HCT116 (cell line): ENCODE measurements at regions not wholly inside any gene's neighbourhood (a gene's known extent, or its start where the extent isn't known, plus 50 kb on each side); places are given as distances from the start of the nearest gene placed in this dataset.

Experiments used
- ATAC-seq: fragments of 200-7000 bp; cut with Tn5 transposase; 2 replicates; pipeline ENCODE4 v1.9.1; 2020; ENCODE audit warnings: mild to moderate bottlenecking, moderate library complexity
- BruUV-seq: library from RNA; stranded (reverse); fragments of 400-500 nt; replicated peaks from 2 replicates; lab custom pipeline; 2021; lab: Mats Ljungman, UMichigan
- CTCF ChIA-PET: fragments of 300-600 bp; sonication (Branson Sonifier 250); formaldehyde crosslinking; loops from one replicate; lab custom pipeline; 2021; ENCODE audit warnings: antibody characterized with exemption; lab: Charles Lee
- POLR2A ChIA-PET: fragments of 300-600, 350-600 bp; sonication (Branson Sonifier 250); formaldehyde crosslinking; loops from one replicate; lab custom pipeline; 2021; ENCODE audit warnings: antibody characterized with exemption; lab: Charles Lee
- RAD21 ChIA-PET, 2 experiments: fragments of 300-600 bp; sonication (Branson Sonifier 250); formaldehyde crosslinking; loops; one replicate each; lab custom pipeline; 2023; ENCODE audit warnings: low total read pairs in 2 of 2; ENCODE audit not compliant: uncharacterized antibody in 2 of 2, unreplicated experiment in 2 of 2, low non-redundant PET in 1 of 2; lab: Charles Lee
- DNase-seq: peaks from one replicate; pipeline ENCODE4 v3.0.0-alpha.2; 2010; ENCODE audit warnings: low read depth, low spot score
- H2AFZ ChIP-seq: fragments of 200-600 bp; shearing (Covaris generic), sonication (generic); 2 replicates; pipeline ENCODE4 v1.6.1; 2017; ENCODE audit warnings: low read depth, mixed run types, mixed read lengths, antibody characterized with exemption, low read length; ENCODE audit not compliant: poor library complexity, severe bottlenecking
- H3K27ac ChIP-seq: 2 replicates; pipeline ENCODE4 v1.5.1; 2012; ENCODE audit warnings: low read depth, low read length
- H3K27me3 ChIP-seq: fragments of 200-600 bp; sonication (generic); 2 replicates; pipeline ENCODE4 v1.6.1; 2016; ENCODE audit warnings: mixed run types, low read length, mixed read lengths; ENCODE audit not compliant: insufficient read depth
- H3K36me3 ChIP-seq, 2 experiments: fragments of 200-500 bp in 1 of 2; fragments of 200-600 bp in 1 of 2; sonication (Bioruptor generic) in 1 of 2; sonication (generic) in 1 of 2; 2 replicates each; pipeline versions ENCODE4 v1.5.1 to v1.6.1; 2014 to 2016; ENCODE audit warnings: low read length in 2 of 2, inconsistent platforms in 1 of 2, mixed read lengths in 1 of 2, mixed run types in 1 of 2; ENCODE audit not compliant: insufficient read depth in 2 of 2, control insufficient read depth in 1 of 2
- H3K4me1 ChIP-seq, 2 experiments: fragments of 200-600 bp in 1 of 2; sonication (generic) in 1 of 2; 2 replicates each; pipeline versions ENCODE4 v1.5.1 to v1.6.1; 2012 to 2017; ENCODE audit warnings: low read length in 2 of 2, inconsistent platforms in 1 of 2, mild to moderate bottlenecking in 1 of 2, mixed read lengths in 1 of 2, mixed run types in 1 of 2, moderate library complexity in 1 of 2; ENCODE audit not compliant: insufficient read depth in 2 of 2, control insufficient read depth in 1 of 2
- H3K4me2 ChIP-seq: fragments of 200-600 bp; sonication (generic); 2 replicates; pipeline ENCODE4 v1.6.1; 2017; ENCODE audit warnings: mixed run types, low read length, mixed read lengths
- H3K4me3 ChIP-seq, 2 experiments: fragments of 200-600 bp in 1 of 2; sonication (generic) in 1 of 2; replicated peaks in 1 of 2; 2 replicates each; pipeline ENCODE4 v1.5.1; 2011 to 2016; ENCODE audit warnings: low read length in 2 of 2, control low read depth in 1 of 2, low read depth in 1 of 2, mild to moderate bottlenecking in 1 of 2, mixed read lengths in 1 of 2, mixed run types in 1 of 2
- H3K79me2 ChIP-seq: fragments of 200-600 bp; sonication (generic); 2 replicates; pipeline ENCODE4 v1.6.1; 2017; ENCODE audit warnings: mild to moderate bottlenecking, mixed run types, low read length, moderate library complexity, mixed read lengths; ENCODE audit not compliant: insufficient read depth
- H3K9ac ChIP-seq: fragments of 200-600 bp; sonication (generic); 2 replicates; pipeline ENCODE4 v1.6.1; 2016; ENCODE audit warnings: low read length, mixed read lengths
- H3K9me2 ChIP-seq: fragments of 200-600 bp; sonication (generic), shearing (Covaris generic); 2 replicates; pipeline ENCODE4 v1.6.1; 2017; ENCODE audit warnings: mixed run types, mild to moderate bottlenecking, moderate library complexity; ENCODE audit not compliant: insufficient read depth
- H3K9me3 ChIP-seq, 2 experiments: fragments of 200-500 bp in 1 of 2; fragments of 200-600 bp in 1 of 2; sonication (Bioruptor generic) in 1 of 2; sonication (generic) in 1 of 2; 2 replicates each; pipeline ENCODE4 v1.6.1; 2014 to 2017; ENCODE audit warnings: low read length in 2 of 2, mixed read lengths in 2 of 2, inconsistent platforms in 1 of 2, low read depth in 1 of 2, mild to moderate bottlenecking in 1 of 2, mixed run types in 1 of 2, moderate library complexity in 1 of 2; ENCODE audit not compliant: control insufficient read depth in 1 of 2, insufficient read depth in 1 of 2
- H4K20me1 ChIP-seq: fragments of 200-600 bp; sonication (generic), shearing (Covaris generic); 2 replicates; pipeline ENCODE4 v1.6.1; 2017; ENCODE audit warnings: mixed run types, mild to moderate bottlenecking, moderate library complexity; ENCODE audit not compliant: insufficient read depth
- ATF3 ChIP-seq: IDR thresholded peaks from 2 replicates; pipeline ENCODE4 v1.6.1; 2012
- CTCF ChIP-seq, 3 experiments: fragments of 200-600 bp in 1 of 3; sonication (generic) in 1 of 3; IDR thresholded peaks in 2 of 3; conservative IDR thresholded peaks in 1 of 3; 2 replicates each; pipeline ENCODE4 v1.5.1; 2012 to 2017; ENCODE audit warnings: low read depth in 2 of 3, low read length in 2 of 3, antibody characterized with exemption in 1 of 3, borderline replicate concordance in 1 of 3, control low read depth in 1 of 3, mild to moderate bottlenecking in 1 of 3, mixed read lengths in 1 of 3, mixed run types in 1 of 3, moderate library complexity in 1 of 3; ENCODE audit not compliant: insufficient read depth in 1 of 3
- ELF1 ChIP-seq: IDR thresholded peaks from 2 replicates; pipeline ENCODE4 v1.6.1; 2012; ENCODE audit warnings: low read depth, borderline replicate concordance
- JUND ChIP-seq: IDR thresholded peaks from 2 replicates; pipeline ENCODE4 v1.6.1; 2012
- POLR2AphosphoS5 ChIP-seq: IDR thresholded peaks from 2 replicates; pipeline ENCODE4 v1.6.1; 2011; ENCODE audit warnings: mild to moderate bottlenecking, low read depth, low read length, moderate library complexity
- SIN3A ChIP-seq: IDR thresholded peaks from 2 replicates; pipeline ENCODE4 v1.6.1; 2012; ENCODE audit warnings: low read depth
- SRF ChIP-seq: IDR thresholded peaks from 2 replicates; pipeline ENCODE4 v1.6.1; 2012; ENCODE audit warnings: low read depth
- ZNF274 ChIP-seq: fragments of 200-500 bp; sonication (Bioruptor generic); IDR thresholded peaks from 2 replicates; pipeline ENCODE4 v1.6.1; 2014; ENCODE audit warnings: mild to moderate bottlenecking, low read depth, low read length, inconsistent platforms
- intact Hi-C: fragments of 100-400 bp; cut with micrococcal nuclease; formaldehyde crosslinking; loops from 2 replicates; pipeline ENCODE4 v1.10.0; 2022
- TF ChIP-seq, protein P1 (sequence below): IDR thresholded peaks from 2 replicates; pipeline ENCODE4 v1.6.1; 2012

- TF ChIP-seq CTCF (IDR thresholded peaks at IDR 0.05 in 2 of 3, conservative IDR thresholded peaks at IDR 0.05 in 1 of 3; ENCODE audit: borderline replicate concordance in 1 of 3, insufficient read depth in 1 of 3, low read depth in 2 of 3, low read length in 2 of 3), result no peak
- TF ChIP-seq, protein P1, sequence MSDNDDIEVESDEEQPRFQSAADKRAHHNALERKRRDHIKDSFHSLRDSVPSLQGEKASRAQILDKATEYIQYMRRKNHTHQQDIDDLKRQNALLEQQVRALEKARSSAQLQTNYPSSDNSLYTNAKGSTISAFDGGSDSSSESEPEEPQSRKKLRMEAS, result no peak
Observed at GRCh38 chr6:91438570-91438969, 851.7 kb upstream of the MAP3K7 start (continued).

GRCh38 chr6:91437315-91437729, 850.5 kb upstream of the MAP3K7 start:
- Histone ChIP-seq H3K27me3 (no peaks in the 10 kb centered on the region), H3K4me3 (no peak overlapping the region), H3K4me2 (no peak overlapping the region), H2AFZ (no peak overlapping the region), H3K79me2 (no peaks in the 10 kb centered on the region), H4K20me1 (no peaks in the 10 kb centered on the region), H3K27ac (no peak overlapping the region), H3K9me3 (peaks cover 0 to 16% of the 10 kb centered on the region in 2 experiments; a peak in 2 of 4 replicates), H3K36me3 (no peaks in the 10 kb centered on the region), H3K4me1 (no peaks in the 10 kb centered on the region), H3K9ac (no peak overlapping the region), H3K9me2 (no peaks in the 10 kb centered on the region)
- intact Hi-C loops, result no loop called here
- TF ChIP-seq ELF1 (no peak), SRF (no peak)
- ATAC-seq, result no peak
- ChIA-PET RAD21 (no interaction called here), POLR2A (no interaction called here), CTCF (no interaction called here)
- no peak for DNase-seq
- BruUV-seq, result no TSS peak

DNA sequence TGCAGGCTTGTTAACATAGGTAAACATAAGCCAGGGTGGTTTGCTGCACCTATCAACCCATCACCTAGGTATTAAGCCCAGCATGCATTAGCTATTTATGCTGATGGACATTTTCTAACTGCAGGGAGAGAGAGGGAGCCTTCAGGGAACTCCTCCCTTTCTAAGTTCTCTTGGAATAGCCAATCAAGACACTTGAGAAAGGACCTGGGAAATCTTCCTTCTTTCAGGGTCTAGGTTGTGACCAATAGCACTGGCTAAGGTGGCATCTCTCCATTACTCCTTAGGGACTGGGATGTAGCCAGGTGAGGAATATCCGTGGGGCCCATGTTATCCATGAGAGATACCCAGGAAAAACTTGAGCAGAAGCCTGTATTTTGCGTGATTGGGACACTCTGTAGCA, 849.6 kb upstream of the MAP3K7 start:
- no peak for TF ChIP-seq SRF
- no peak for TF ChIP-seq ATF3
- no peak for TF ChIP-seq ZNF274
- TF ChIP-seq SIN3A, result no peak
- TF ChIP-seq POLR2AphosphoS5, result no peak
- TF ChIP-seq, protein P1, result no peak
- no peak for TF ChIP-seq JUND
- no peaks in the 10 kb centered on the region for H4K20me1 ChIP-seq
- H3K9ac ChIP-seq, result no peak overlapping the region
- no peak overlapping the region for H3K27ac ChIP-seq
- H3K27me3 ChIP-seq, result no peaks in the 10 kb centered on the region
- H3K4me2 ChIP-seq, result no peak overlapping the region
- no peak for DNase-seq
- no peaks in the 10 kb centered on the region for H3K9me2 ChIP-seq
- intact Hi-C loops, result no loop called here
- H3K4me3 ChIP-seq, result no peak overlapping the region
- H2AFZ ChIP-seq, result no peak overlapping the region
- no peaks in the 10 kb centered on the region for H3K4me1 ChIP-seq
- no peak for ATAC-seq
- RAD21 ChIA-PET, result no interaction called here
- BruUV-seq, result no TSS peak
- no peaks in the 10 kb centered on the region for H3K79me2 ChIP-seq
- POLR2A ChIA-PET, result no interaction called here
- H3K36me3 ChIP-seq, result no peaks in the 10 kb centered on the region
- peaks cover 0 to 16% of the 10 kb centered on the region in 2 experiments; a peak in 2 of 4 replicates for H3K9me3 ChIP-seq
- CTCF ChIA-PET, result no interaction called here
